ENCODE measurements at regions not wholly inside any gene's neighbourhood (a gene's known extent, or its start where the extent isn't known, plus 50 kb on each side); places are given as distances from the start of the nearest gene placed in this dataset.

GRCh38 chr6:109237077-109237985 is 142.0 kb downstream of the CEP57L1 start:
- DNase-seq (ENCODE audit: insufficient read length), result no peak
- no peak for TF ChIP-seq POLR2AphosphoS5 (IDR thresholded peaks at IDR 0.05; ENCODE audit: low read depth, low read length)
- peak; percentile 46 for FAIRE-seq

GRCh38 chr6:109236115-109237076 is 141.1 kb downstream of the CEP57L1 start:
- TF ChIP-seq POLR2AphosphoS5 (IDR thresholded peaks at IDR 0.05; ENCODE audit: low read depth, low read length) (no peak), POLR2A (IDR thresholded peaks at IDR 0.05; ENCODE audit: low read depth, low read length) (no peak), TAF1 (IDR thresholded peaks at IDR 0.05; ENCODE audit: borderline replicate concordance, low read depth, low read length) (no peak)
- DNase-seq (ENCODE audit: insufficient read length) (no peak), FAIRE-seq (peak; percentile 56)

DNA sequence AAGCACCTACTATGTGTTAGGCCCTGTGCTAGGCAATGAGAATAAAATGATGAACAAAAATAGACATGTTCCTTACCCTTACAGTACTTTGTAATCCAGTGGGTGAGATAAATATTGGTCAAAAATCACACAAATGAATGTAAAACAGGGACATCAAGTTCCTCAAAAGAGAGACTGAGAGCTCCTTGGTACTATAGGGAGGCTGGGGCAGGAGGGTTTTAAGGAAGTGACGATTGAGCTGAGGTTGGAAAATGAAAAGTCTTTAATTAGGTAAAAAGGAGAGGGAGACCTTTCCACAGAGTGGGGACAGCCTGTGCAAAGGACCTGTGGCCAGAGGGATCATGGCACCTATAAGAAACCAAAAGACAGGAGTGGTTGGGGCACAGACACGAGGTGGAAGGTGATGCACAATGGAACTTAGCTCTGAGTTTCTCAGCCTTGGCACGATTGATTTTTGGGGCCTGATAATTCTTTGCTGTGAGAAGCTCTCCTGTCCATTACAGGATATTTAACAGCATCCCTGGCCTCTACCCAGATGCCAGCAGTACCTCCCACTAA is 140.3 kb downstream of the CEP57L1 start:
- FAIRE-seq (no peak), DNase-seq (ENCODE audit: insufficient read length) (no peak)
- TF ChIP-seq TAF1 (IDR thresholded peaks at IDR 0.05; ENCODE audit: borderline replicate concordance, low read depth, low read length) (no peak), POLR2A (IDR thresholded peaks at IDR 0.05; ENCODE audit: low read depth, low read length) (no peak), POLR2AphosphoS5 (IDR thresholded peaks at IDR 0.05; ENCODE audit: low read depth, low read length) (no peak)

DNA sequence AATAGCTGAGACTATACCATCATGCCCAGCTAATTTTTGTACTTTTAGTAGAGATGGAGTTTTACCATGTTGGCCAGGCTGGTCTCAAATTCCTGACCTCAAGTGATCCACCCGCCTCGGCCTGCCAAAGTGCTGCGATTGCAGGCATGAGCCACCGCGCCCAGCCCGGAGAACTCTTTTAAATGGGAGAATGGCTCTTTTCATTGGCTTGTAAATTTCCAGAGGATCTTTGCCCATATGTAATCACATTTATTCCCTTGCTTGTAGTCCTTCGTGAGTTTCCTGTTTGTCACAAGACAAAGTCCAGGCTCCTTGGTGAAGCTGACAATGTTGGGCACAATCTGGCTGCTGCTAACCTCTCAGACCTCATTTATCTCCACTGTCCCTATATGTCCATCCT is 135.1 kb downstream of the CEP57L1 start:
- no peak for FAIRE-seq
- TF ChIP-seq POLR2A (IDR thresholded peaks at IDR 0.05; ENCODE audit: low read depth, low read length) (no peak), TAF1 (IDR thresholded peaks at IDR 0.05; ENCODE audit: borderline replicate concordance, low read depth, low read length) (no peak), POLR2AphosphoS5 (IDR thresholded peaks at IDR 0.05; ENCODE audit: low read depth, low read length) (no peak)
- DNase-seq (ENCODE audit: insufficient read length), result no peak

DNA sequence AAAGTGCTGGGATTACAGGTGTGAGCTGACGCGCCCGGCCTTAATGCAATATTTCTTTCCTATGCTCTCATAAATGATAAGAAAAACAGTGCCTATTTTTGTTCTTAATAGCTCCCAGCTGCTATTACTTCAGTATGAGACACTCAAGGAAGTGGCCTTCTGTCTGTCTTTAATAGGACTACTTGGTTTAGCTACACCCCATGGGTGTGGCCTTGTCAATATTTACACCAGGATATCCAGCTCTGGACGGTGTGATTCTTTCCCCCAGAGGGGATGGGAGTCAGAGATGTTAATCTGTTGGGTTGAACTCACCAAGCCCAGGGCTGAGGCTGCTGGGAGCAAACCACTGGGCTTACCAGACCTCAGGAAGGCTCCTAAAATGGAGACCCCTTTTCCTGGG is 134.2 kb downstream of the CEP57L1 start:
- TF ChIP-seq POLR2AphosphoS5 (IDR thresholded peaks at IDR 0.05; ENCODE audit: low read depth, low read length) (no peak), TAF1 (IDR thresholded peaks at IDR 0.05; ENCODE audit: borderline replicate concordance, low read depth, low read length) (no peak), POLR2A (IDR thresholded peaks at IDR 0.05; ENCODE audit: low read depth, low read length) (no peak)
- FAIRE-seq, result no peak

GRCh38 chr6:109227646-109228045 is 132.3 kb downstream of the CEP57L1 start:
- DNase-seq (ENCODE audit: insufficient read length) (no peak), FAIRE-seq (no peak)
- TF ChIP-seq TAF1 (IDR thresholded peaks at IDR 0.05; ENCODE audit: borderline replicate concordance, low read depth, low read length) (no peak), POLR2AphosphoS5 (IDR thresholded peaks at IDR 0.05; ENCODE audit: low read depth, low read length) (no peak), POLR2A (IDR thresholded peaks at IDR 0.05; ENCODE audit: low read depth, low read length) (no peak)

More for the DNA sequence above, 134.2 kb downstream of the CEP57L1 start:
- DNase-seq (ENCODE audit: insufficient read length), result no peak

- TF ChIP-seq TAF1 (IDR thresholded peaks at IDR 0.05; ENCODE audit: borderline replicate concordance, low read depth, low read length) (no peak), POLR2AphosphoS5 (IDR thresholded peaks at IDR 0.05; ENCODE audit: low read depth, low read length) (no peak), POLR2A (IDR thresholded peaks at IDR 0.05; ENCODE audit: low read depth, low read length) (no peak)
- FAIRE-seq, result no peak
- DNase-seq (ENCODE audit: insufficient read length), result no peak
Observed at GRCh38 chr6:109226353-109226752, 131.0 kb downstream of the CEP57L1 start.

GRCh38 chr6:109225946-109226345 is 130.6 kb downstream of the CEP57L1 start:
- TF ChIP-seq POLR2AphosphoS5 (IDR thresholded peaks at IDR 0.05; ENCODE audit: low read depth, low read length) (no peak), POLR2A (IDR thresholded peaks at IDR 0.05; ENCODE audit: low read depth, low read length) (no peak), TAF1 (IDR thresholded peaks at IDR 0.05; ENCODE audit: borderline replicate concordance, low read depth, low read length) (no peak)
- FAIRE-seq, result no peak
- DNase-seq (ENCODE audit: insufficient read length), result no peak

GRCh38 chr6:109224994-109225393 is 129.7 kb downstream of the CEP57L1 start:
- no peak for TF ChIP-seq TAF1 (IDR thresholded peaks at IDR 0.05; ENCODE audit: borderline replicate concordance, low read depth, low read length)
- TF ChIP-seq POLR2AphosphoS5 (IDR thresholded peaks at IDR 0.05; ENCODE audit: low read depth, low read length), result no peak
- TF ChIP-seq POLR2A (IDR thresholded peaks at IDR 0.05; ENCODE audit: low read depth, low read length), result no peak
- FAIRE-seq, result no peak
- no peak for DNase-seq (ENCODE audit: insufficient read length)

GRCh38 chr6:109224107-109224875 is 129.0 kb downstream of the CEP57L1 start:
- FAIRE-seq, result no peak
- no peak for DNase-seq (ENCODE audit: insufficient read length)
- TF ChIP-seq POLR2A (IDR thresholded peaks at IDR 0.05; ENCODE audit: low read depth, low read length), result no peak

DNA sequence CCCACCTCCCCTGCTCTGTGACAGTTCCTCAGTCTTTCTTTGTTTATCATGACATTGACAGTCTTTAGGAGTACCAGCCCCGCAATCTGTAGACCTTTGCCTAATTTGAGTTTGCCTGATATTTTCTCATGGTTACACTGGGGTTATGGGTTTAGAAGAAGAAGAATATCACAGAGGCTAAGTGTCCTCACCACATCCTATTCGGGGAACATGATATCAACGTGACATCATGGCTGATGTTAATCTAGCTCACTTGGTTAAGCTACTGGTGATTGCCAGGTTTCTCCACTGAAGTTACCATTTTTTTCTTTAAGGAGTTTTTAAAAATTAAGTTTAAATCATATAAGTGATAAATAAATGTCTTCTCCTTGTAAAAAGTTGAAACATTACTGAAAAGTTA is 127.5 kb downstream of the CEP57L1 start:
- TF ChIP-seq POLR2AphosphoS5 (IDR thresholded peaks at IDR 0.05; ENCODE audit: low read depth, low read length), result no peak
- TF ChIP-seq TAF1 (IDR thresholded peaks at IDR 0.05; ENCODE audit: borderline replicate concordance, low read depth, low read length), result no peak
- DNase-seq (ENCODE audit: insufficient read length) (no peak), FAIRE-seq (no peak)

Data from GM12892 (cell line).